ENCODE measurements at regions not wholly inside any gene's neighbourhood (a gene's known extent, or its start where the extent isn't known, plus 50 kb on each side); places are given as distances from the start of the nearest gene placed in this dataset.

DNA sequence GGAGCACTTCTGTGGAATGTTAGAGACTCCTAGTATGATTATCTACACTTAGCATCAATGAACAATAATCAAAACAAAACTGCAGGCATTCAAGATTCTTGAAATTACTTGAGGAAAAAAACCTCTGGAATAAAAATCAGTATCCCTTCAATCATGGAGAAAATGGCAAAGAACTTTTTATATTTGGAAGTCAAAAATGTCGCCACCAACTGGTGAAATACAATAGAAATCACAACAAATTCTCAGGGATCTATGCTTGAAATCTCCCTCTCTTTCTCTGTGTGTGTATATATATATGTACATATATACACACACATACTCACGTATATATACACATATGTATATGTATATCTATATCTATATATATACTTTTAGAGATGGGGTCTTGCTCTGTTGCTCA lies 378.9 kb upstream of the ALCAM start:
- no peak for DNase-seq (ENCODE audit: low read depth in 2 of 2)

DNA sequence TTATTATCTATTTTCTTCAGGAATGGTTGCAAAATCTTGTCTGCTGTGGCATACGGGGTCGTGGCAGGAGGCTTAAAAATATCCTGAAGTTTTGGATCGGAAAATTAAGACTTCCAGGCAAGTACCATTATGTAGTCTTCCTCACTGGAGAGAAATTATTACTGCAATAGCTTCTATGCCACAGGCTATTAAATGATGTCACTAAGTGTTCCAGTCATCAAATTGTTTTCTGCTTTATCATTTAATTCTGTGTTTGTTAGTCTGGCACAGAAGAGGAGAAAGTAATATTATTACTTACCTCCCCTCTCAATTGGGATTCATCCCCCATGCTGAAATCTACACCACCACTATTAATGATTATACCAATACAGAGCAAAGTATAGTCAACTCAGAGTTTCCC lies 378.2 kb upstream of the ALCAM start:
- DNase-seq (ENCODE audit: low read depth in 2 of 2) = no peak

DNA sequence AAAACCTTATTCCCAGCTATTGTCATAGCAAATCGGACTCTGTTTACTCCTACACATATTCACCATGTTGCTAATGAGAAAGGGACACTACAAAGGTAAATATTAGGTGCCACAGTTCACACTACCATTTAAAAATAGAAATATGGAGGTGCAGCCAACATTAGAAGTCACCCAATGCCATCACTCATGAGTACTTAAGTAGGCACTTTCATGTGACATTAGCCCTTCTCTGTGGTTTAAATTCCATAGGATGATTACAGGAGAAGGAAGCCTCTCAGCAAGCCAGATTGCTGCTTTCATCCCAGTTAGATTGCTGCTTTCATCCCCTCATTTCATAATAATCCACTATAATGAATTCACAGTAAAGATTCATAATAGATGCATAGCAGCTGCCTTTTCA lies 376.8 kb upstream of the ALCAM start:
- DNase-seq (ENCODE audit: low read depth in 2 of 2) = no peak

DNA sequence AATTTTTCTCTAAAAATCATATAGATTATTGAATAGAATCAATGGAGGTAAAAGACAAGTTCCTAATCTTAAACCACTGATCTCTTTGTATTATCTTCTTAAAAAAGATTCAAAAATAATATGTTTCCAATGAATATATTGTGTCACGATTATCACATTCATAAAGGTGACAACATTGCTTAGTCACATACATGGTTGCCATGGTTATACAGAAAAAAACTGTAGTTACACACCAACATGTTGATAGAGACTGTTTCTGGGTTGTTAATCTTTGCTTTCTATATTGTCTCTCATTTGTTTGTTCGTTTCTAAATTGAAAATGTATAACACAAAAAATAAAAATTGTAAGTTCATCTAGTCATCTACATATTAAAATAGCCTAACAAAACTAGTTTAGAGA lies 376.0 kb upstream of the ALCAM start:
- no peak for DNase-seq (ENCODE audit: low read depth in 2 of 2)

DNA sequence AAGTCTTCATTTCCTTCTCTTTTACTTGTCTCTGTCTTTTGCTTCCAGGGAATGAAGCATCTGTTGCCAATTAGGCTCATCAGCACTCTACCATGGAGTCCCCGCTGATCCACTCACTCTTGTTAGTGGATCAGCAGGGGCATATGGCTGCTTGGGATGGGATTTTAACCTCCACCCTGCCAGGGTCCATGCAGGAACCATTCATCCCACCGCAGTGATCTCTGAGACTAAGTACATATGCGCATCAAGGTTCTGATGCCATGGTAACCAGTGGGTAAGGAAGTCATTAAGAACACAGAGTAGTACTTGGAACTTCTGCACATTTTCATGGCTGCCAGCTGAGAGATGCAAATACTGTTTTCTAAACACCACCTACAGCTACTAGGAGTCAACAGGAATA lies 374.0 kb upstream of the ALCAM start:
- DNase-seq (ENCODE audit: low read depth in 2 of 2) = no peak

DNA sequence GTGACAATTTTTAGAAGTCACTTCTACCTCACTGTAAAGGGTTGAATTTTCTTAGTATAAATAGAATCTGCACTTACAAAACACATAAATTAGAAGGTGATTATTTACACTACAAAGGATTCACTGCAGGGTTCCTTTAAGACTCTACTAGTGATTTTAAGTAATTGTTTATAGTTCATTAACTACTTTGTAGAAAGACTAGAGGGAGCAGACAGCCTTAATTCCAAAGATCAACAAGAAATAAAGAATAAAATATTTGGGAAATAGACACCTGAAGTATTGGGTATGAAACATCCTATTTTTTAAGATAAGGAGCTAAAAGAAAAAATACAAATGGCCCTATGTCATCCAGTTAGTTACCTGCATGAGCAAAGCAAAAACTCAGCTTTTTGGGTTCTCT lies 360.5 kb upstream of the ALCAM start:
- no peak for DNase-seq (ENCODE audit: low read depth in 2 of 2)

DNA sequence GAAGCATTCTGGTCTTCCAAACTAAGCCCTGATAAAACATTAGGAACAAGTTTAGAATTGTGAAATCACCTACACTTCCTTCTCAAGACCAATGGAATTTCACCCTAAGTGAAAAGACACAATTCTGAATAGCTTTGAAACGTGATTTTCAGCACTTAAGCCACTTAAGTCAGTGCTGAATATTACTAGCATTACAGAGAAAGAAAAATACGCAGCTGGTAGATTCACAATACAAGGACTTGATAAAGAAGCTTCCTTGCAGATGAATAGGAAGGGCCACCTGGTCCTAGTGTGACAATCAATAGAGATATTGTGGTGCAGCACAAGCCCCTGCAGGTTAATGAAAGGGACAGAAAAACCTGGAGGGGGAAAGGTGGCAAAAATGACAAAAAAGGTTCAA lies 353.1 kb upstream of the ALCAM start:
- no peak for DNase-seq (ENCODE audit: low read depth in 2 of 2)

DNA sequence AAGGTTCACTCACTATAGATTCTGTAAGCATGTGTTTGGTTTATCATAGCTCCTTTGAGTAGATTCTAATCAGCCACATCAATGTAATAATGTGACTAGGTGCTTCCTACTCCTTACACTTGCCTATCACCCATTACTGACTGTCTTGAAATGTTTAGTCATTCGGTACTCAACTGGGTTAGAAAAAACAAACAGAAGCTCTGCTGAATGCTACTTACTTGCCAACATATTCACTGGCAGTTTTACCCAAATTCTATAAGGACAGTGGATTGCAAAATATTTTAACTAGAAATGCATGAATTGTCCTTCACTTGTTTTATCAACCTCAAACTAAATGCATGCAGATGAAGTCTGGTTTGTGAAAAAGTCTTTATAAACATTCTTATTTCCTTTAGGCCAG lies 352.1 kb upstream of the ALCAM start:
- no peak for DNase-seq (ENCODE audit: low read depth in 2 of 2)

DNA sequence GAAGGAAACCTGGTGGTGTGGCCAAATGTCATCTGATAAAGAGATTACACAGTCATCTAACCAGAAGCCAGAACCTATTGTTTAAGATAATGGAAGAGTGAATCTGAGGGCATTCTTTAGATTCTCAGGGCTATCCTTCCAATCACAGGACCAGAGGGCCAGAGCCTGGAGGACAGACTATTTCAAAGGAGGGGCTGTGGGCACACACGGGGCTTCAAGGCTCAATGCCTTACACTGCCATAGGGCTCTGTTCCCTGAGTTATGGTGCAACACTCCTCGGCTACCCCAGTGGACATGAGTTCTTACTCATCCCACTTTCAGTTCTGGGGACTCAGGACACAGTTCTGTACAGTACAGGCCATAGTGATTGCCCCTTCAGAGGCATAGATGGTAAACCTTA lies 343.9 kb upstream of the ALCAM start:
- no peak for DNase-seq (ENCODE audit: low read depth in 2 of 2)

DNA sequence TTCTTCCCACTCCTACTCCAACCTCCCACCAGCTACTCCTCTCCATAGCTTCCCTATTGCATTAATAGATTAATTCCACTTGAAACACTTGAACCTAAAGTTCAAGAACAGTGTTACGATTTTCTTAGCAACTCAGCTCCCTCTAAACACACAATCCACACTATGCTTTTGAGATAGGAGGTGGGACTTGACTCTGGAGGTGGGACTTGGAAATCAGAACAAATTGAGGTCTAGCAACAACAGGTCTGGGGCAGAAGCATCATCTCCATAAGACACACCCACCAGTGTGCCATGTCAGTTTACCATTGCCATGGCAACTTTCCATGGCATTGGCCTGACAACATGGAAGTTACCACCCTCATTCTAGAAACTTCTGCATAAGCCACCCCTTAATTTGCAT lies 336.5 kb upstream of the ALCAM start:
- DNase-seq (ENCODE audit: low read depth in 2 of 2) = no peak

DNA sequence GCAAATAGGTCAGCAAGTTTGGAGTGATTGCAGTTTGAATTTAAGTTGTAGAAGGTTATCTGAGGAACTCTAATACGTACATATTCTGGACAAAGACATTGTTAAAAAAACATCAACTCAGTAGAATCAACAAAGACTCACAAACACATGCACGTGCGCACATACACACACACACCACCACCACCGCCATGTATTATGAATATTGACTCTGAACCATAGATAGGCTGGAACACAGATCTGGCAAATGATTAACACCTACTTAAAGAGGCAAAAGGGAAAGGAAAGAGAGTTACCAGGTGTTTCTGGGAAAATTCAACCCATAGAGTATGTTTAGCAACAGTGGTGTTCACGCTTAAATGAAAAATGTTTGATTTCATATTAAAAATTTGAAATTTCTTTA lies 334.2 kb upstream of the ALCAM start:
- DNase-seq (ENCODE audit: low read depth in 2 of 2) = no peak

DNA sequence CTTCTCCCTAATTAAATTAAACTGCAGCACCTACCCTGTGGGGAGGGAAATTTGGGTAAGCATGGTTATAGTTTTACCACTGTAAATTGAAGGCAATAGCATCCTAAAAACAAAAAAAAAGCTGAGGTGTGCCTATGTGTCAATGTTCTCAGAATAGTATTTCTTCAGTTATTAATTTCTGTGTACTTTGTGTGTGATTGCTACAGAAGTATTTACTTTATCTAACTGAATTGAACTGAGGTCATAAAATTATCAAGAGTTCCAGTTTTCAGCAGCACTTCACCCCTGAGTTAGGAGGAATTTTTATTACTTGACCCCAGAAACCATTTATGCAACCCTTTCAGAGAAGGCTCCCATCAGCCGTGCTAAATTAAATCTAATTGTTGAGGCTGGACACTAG lies 333.6 kb upstream of the ALCAM start:
- no peak for DNase-seq (ENCODE audit: low read depth in 2 of 2)

DNA sequence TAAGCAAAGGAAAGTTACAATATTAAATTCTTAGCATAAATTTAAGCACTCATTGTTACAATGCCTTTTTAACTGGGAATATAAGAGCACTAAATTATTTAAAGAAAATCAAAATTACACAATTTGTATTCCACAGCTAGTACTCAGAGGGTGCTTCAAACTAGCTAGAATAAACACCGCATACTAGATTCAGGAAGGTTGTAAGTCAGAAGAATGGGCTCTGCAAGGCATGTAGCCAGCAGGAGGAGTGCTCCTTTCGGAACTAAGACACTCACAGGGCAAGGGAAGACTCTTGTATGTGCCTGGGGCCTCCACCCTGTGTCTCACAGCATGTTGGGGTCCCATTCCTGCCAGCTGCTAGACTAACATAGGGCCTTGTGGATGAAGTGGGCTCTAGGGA lies 327.7 kb upstream of the ALCAM start:
- DNase-seq (ENCODE audit: low read depth in 2 of 2) = no peak

DNA sequence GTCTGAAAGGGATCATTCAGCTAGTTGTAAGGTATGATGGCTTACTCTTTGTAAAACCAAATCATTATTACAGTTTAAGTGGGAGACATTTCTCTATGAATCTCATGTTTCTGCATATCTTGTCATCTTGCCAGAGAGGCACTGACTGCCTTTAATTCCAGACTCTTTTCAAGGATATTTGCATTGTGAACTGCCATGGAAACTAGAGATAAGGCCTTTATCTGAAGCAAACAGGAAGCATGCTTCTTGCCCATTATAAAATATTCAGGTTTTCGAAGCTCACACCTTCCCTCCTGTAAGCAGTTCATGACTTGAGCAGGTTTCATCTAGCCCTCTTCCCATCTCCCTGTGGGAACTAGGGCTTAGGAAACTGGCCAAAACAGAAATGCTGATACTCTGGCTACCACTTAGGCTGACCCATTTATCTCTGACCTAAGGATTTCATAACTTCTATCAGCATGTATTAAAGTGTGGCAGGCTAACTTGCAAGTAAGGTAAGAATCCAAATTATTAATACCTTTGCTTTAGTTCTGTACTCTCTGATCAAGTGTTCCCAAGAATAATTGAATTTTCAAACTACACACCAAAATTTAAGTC lies 326.6 kb upstream of the ALCAM start:
- DNase-seq (ENCODE audit: low read depth in 2 of 2) = no peak

DNA sequence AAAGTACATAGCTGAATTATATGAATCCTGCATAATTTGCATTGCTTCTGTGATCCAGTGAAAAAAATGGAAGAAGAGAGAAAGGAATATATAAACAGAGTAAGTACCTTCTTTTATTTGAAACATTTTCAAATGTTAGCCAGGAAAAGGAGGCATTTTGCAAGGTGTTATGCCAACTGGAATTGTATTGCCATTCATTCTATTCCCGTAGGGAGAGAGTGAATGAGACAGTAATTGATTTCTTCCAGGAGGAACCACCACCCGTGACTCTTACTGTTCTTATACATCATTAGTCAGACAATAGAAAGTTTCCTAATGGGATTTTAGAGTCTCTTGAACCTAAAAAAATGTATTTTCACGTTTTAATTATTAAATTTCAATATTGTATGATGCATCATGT lies 324.1 kb upstream of the ALCAM start:
- no peak for DNase-seq (ENCODE audit: low read depth in 2 of 2)

DNA sequence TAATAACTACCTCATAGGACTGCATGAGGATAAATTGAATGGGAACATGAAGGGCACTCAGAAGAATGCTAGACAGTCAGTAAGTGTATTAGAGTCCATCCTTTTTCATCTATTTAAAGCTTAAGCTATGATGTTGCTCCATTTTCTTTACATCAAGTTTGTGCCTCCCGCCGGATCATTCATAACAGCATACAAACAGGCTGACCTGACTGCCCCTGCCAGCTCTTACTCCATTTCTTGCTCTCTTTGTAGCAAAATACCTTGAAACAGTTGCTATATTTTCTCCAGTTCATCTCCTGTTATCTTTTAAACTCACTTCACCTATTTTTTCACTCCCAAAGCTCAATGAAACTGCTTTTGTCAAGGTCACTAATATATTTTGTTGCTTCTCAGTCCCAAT lies 315.6 kb upstream of the ALCAM start:
- no peak for DNase-seq (ENCODE audit: low read depth in 2 of 2)

DNA sequence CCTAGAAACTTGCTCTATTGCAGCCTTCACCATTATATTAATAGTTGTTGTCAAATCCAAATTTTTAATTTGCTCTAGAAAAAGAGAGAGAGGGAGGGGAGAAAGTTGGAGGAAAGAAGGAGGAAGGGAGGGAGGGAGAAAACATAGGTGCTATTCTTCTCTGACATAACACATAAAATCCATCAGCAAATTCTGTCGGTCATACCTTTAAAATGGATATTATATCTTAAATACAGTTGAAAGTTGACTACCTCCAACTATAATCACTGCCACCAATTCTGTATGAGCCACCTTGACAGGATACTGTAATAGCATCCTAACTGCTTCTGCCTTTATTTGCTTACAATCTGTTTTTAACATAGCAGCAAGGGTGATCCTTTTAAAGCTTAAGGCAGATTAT lies 314.7 kb upstream of the ALCAM start:
- no peak for DNase-seq (ENCODE audit: low read depth in 2 of 2)

DNA sequence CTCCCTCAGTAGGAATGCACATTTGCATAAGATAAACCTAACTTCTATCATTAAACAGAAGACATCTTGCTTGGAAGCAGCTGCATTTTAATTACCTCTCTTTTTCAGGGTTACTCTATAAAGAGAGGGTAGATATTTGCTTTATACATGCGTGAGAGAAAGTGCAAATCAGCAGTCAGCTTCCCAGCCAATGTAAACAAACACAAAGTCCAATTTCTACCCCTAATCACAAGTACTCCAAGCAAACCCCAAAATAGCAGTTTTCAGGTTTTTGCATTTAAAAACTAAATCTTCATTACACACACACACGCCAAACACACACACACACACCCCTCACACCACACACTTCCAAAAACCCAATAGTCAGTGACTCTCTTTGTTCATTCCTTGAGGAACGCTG lies 303.9 kb upstream of the ALCAM start:
- DNase-seq (ENCODE audit: low read depth in 2 of 2) = no peak

DNA sequence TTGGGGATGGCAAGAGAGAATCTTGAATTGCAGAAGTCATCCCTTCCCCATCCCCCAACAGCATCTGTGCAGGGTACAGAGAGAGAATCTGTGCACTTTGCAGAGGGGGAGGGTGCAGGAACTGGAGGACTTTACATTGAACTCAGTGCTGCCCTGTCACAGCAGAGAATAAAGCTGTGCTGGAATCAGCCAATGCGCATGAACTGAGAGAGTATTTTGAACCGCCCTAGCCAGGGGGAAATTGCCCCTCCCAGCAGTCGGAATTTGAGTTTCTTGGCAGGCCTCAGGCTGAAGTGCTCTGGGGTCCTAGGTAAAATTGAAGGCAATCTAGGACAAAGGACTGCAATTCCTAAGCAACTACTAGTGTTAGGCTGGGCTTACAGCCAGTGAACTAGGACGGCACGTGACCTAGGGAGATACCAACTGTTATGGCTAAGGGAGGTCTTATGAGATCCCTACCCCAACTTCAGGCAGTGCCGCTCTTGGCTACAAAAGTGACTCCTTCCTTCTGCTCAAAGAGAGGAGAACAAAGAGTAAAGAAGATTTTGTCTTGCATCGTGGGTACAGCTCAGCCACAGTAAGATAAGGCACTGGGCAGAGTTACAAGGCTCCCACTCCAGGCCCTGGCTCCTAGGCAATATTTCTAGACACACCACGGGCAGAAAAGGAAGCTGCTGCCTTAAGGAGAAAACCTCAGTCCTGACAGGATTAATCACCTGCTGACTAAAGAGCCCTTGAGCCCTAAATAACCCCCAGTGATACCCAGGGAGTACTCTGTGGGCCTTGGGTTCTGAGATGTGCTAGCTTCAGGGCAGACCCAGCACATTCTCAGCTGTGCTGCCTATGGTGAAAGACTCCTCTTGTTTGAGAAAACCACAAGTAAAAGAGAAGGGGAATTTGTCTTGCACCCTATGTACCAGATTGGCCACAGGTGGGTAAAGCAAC lies 300.5 kb upstream of the ALCAM start:
- no peak for DNase-seq (ENCODE audit: low read depth in 2 of 2)

DNA sequence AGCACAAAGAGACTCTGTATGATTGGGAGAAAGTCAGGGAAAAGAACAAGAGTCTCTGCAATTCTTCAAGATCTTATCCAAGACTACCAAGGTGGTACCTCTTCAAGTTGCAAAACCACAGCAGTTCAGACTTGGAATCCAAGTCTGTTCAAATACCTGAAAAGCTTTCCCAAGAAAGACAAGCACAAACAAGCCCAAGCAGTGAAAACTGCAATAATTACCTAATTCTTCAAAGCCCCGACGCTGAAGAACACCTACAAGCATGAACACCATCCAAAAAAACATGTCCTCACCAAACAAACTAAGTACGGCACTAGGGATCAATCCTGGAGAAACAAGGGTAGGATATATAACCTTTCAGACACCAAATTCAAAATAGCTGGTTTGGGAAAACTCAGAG lies 299.3 kb upstream of the ALCAM start:
- no peak for DNase-seq (ENCODE audit: low read depth in 2 of 2)

DNA sequence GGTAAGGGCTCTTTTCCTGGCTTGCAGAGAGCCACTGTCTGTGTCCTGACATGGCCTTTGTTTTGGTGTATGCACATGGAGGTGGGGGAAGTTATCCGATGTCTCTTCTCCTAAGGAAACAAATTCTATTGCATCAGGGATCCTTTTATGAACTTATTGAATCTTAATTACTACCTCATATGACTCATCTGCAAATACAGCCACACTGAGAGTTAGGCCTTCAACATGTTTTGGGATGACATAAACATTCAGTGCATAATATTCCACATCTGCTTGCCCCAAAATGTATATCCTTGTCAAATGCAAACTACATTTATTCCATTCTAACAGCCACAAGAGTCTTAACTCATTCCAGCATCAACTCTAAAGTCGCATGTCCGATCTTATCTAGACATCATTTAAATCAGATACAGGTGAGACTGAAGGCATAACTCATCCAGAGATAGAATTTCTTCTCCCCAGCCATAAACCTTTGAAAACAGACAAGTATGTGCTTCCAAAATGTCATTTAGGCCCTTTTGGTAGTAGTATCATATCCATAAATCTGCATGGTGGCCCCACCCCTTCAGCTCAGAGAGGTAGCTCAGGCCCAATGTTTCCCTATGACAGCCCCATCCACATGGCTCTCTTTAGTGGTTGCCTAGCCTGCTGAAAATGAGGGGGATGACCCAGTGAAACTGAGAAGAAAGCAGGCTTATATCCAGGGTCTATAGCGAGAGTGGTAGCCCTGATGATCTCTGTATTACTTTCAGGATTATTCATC lies 289.5 kb upstream of the ALCAM start:
- DNase-seq (ENCODE audit: low read depth in 2 of 2) = no peak

DNA sequence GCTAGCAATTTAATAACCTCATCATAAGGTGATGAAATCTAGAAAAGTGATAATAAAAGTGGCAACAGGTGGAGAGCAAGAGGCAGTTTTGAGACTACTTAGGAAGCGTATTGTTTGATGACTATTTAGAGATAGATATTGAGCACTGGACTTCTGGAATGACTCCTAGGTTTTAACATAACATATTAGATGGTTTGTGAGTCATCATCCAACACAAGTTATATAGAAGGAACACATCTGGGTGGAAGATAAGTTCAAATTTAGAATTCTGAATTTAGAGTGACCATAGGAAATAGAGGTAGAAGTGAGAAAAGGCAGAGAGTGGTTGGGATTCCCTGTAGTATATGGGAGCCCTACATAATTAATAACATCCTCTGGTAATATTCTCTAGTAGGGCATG lies 282.8 kb upstream of the ALCAM start:
- no peak for DNase-seq (ENCODE audit: low read depth in 2 of 2)

DNA sequence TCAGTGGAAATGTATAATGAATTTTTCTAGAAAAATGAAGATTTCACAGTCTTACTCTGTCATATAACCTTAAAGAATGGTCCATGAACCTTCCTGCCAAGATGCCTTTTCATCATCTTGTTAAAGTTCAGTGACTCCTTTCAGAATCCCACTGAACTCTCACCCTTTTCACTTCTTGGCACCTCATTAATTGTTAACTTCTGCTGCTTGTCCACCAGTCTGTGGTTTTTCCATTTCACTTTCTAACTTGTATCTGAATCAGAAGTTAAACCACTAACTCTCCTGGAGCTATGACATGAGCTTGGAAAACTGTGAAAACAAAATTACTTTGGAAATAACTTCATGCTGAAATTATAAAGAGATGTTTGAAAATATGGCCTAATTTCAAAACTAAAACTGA lies 281.2 kb upstream of the ALCAM start:
- no peak for DNase-seq (ENCODE audit: low read depth in 2 of 2)

Measured in stimulated activated CD8-positive, alpha-beta memory T cell treated with anti-CD3 and anti-CD28 coated beads, Interleukin-2, amount 100 ng/mL, for 48 hours (primary cell).